ENCODE measurements at regions not wholly inside any gene's neighbourhood (a gene's known extent, or its start where the extent isn't known, plus 50 kb on each side); places are given as distances from the start of the nearest gene placed in this dataset.
"Not testable (repeated sequence)": the region's sequence is repeated elsewhere in the genome, so short reads cannot be mapped to it uniquely, and the experiment has no call there.

- DNase-seq: no peak
Observed at GRCh38 chr5:153151558-153151957, 338.9 kb upstream of the GRIA1 start.

GRCh38 chr5:153153086-153153485 is 337.4 kb upstream of the GRIA1 start:
- DNase-seq: no peak

- no peak for DNase-seq
Observed at GRCh38 chr5:153157156-153157555, 333.3 kb upstream of the GRIA1 start.

- DNase-seq: no peak
Observed at GRCh38 chr5:153158608-153159007, 331.9 kb upstream of the GRIA1 start.

- no peak for DNase-seq
Observed at GRCh38 chr5:153159616-153160015, 330.9 kb upstream of the GRIA1 start.

- DNase-seq: no peak
Observed at GRCh38 chr5:153168241-153168640, 322.2 kb upstream of the GRIA1 start.

GRCh38 chr5:153187503-153187902 is 303.0 kb upstream of the GRIA1 start:
- DNase-seq: no peak

- DNase-seq: no peak
Observed at GRCh38 chr5:153206361-153206760, 284.1 kb upstream of the GRIA1 start.

GRCh38 chr5:153209016-153209415 is 281.5 kb upstream of the GRIA1 start:
- no peak for DNase-seq

- DNase-seq: no peak
Observed at GRCh38 chr5:153209687-153210086, 280.8 kb upstream of the GRIA1 start.

- no peak for DNase-seq
Observed at GRCh38 chr5:153211076-153211475, 279.4 kb upstream of the GRIA1 start.

- DNase-seq: no peak
Observed at GRCh38 chr5:153212471-153212870, 278.0 kb upstream of the GRIA1 start.

- DNase-seq: no peak
Observed at GRCh38 chr5:153222936-153223335, 267.5 kb upstream of the GRIA1 start.

GRCh38 chr5:153223376-153223775 is 267.1 kb upstream of the GRIA1 start:
- DNase-seq: no peak

GRCh38 chr5:153224651-153225050 is 265.8 kb upstream of the GRIA1 start:
- no peak for DNase-seq

GRCh38 chr5:153233933-153234332 is 256.5 kb upstream of the GRIA1 start:
- no peak for DNase-seq

- DNase-seq: no peak
Observed at GRCh38 chr5:153236319-153236718, 254.2 kb upstream of the GRIA1 start.

- no peak for DNase-seq
Observed at GRCh38 chr5:153237671-153238332, 252.7 kb upstream of the GRIA1 start.

GRCh38 chr5:153257381-153257780 is 233.1 kb upstream of the GRIA1 start:
- no peak for DNase-seq

- DNase-seq: no peak
Observed at GRCh38 chr5:153258469-153258868, 232.0 kb upstream of the GRIA1 start.

GRCh38 chr5:153267506-153267905 is 223.0 kb upstream of the GRIA1 start:
- DNase-seq: no peak

- no peak for DNase-seq
Observed at GRCh38 chr5:153275695-153276094, 214.8 kb upstream of the GRIA1 start.

- DNase-seq: no peak
Observed at GRCh38 chr5:153276151-153276550, 214.3 kb upstream of the GRIA1 start.

- DNase-seq: not testable (repeated sequence)
Observed at GRCh38 chr5:153296251-153296844, 194.1 kb upstream of the GRIA1 start.

GRCh38 chr5:153299891-153300290 is 190.6 kb upstream of the GRIA1 start:
- no peak for DNase-seq

Measured in SHP77 (cell line).